Stomach (tissue), 8 donors: ENCODE measurements at regions not wholly inside any gene's neighbourhood (a gene's known extent, or its start where the extent isn't known, plus 50 kb on each side); places are given as distances from the start of the nearest gene placed in this dataset.

Source experiments
- DNase-seq, 2 donors: peaks; one replicate each; pipeline versions ENCODE4 v3.0.0 to v3.0.0-alpha.2; 2013 to 2019
- H3K27ac ChIP-seq, 5 donors: fragments of 200-600 bp in 4 of 5; sonication (generic) in 4 of 5; one replicate each; pipeline ENCODE4 v1.5.1; 2013 to 2019; ENCODE audit warnings: mild to moderate bottlenecking in 1 of 5, moderate library complexity in 1 of 5
- H3K27me3 ChIP-seq, 3 donors: fragments of 200-600 bp; sonication (generic); one replicate each; pipeline ENCODE4 v1.5.1; 2017 to 2019; ENCODE audit warnings: mixed run types in 1 of 3
- H3K36me3 ChIP-seq, 4 donors: fragments of 200-600 bp; sonication (generic); 1 replicate in 3 of 4; 2 replicates in 1 of 4; pipeline ENCODE4 v1.5.1; 2016 to 2019
- H3K4me1 ChIP-seq, 4 donors: fragments of 200-600 bp; sonication (generic); one replicate each; pipeline ENCODE4 v1.5.1; 2016 to 2019
- H3K4me3 ChIP-seq, 4 donors: fragments of 200-600 bp; sonication (generic) in 3 of 4; one replicate each; pipeline ENCODE4 v1.5.1; 2016 to 2019; ENCODE audit warnings: mild to moderate bottlenecking in 1 of 4
- H3K9me3 ChIP-seq, 4 donors: fragments of 200-600 bp; sonication (generic); one replicate each; pipeline ENCODE4 v1.5.1; 2016 to 2019
- EP300 ChIP-seq: sonication (generic); formaldehyde crosslinking; IDR thresholded peaks from one replicate; pipeline ENCODE4 v1.6.1; 2017; ENCODE audit warnings: antibody characterized with exemption
- POLR2A ChIP-seq, 4 donors: fragments of 450-650 bp; IDR thresholded peaks; one replicate each; pipeline ENCODE4 v1.6.1; 2016; ENCODE audit warnings: antibody characterized with exemption in 4 of 4, control low read depth in 2 of 4, mild to moderate bottlenecking in 1 of 4, moderate library complexity in 1 of 4
- POLR2AphosphoS5 ChIP-seq, 3 donors: sonication (generic); formaldehyde crosslinking; IDR thresholded peaks; one replicate each; pipeline ENCODE4 v1.6.1; 2016; ENCODE audit warnings: antibody characterized with exemption in 3 of 3
- WGBS, 5 donors: extraction: QIAGEN DNeasy Blood & Tissue Kit in 3 of 5; methylation state at CpG; one replicate each; pipeline versions ENCODE4 v1.1.5 to v1.1.7; 2013 to 2018; 5-methylcytosine and 5-hydroxymethylcytosine counted together
- intact Hi-C: fragments of 100-400 bp; cut with DNase I; formaldehyde crosslinking; loops from one replicate; pipeline ENCODE4 v1.15.1; 2023; ENCODE audit warnings: low total_unique reads
- TF ChIP-seq, protein P1 (sequence below), 7 experiments: fragments of 450-650 bp in 4 of 7; fragments of 200-600 bp in 3 of 7; sonication (generic) in 3 of 7; IDR thresholded peaks; one replicate each; pipeline ENCODE4 v1.5.1; 2016 to 2019; ENCODE audit warnings: antibody characterized with exemption in 7 of 7, control low read depth in 2 of 7, mild to moderate bottlenecking in 1 of 7
- donor health status: healthy with polysubstance abuse.
- donor health status: Bipolar disorder and iron deficiency.
- donor health status: healthy.

DNA sequence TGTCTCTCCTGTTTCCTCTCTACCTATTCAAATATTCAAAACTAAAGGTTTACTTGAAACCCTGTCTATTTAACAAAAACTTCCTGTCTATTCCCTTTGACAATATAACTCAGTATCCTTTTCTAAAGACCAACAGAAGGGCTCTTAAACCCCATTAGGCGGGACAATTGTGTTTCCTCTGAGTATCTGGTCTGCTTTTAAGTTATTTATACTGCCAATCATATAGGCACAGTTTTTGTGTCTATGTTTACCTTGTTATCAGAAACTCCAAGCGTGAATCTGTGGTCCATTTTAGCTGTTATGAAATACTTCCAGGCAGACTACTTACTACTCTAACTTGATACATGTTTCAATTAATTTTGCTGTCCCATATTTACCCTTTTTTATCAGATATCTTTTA is 350.0 kb upstream of the CTSO start:
- intact Hi-C loops = no loop called here
- H3K4me1 ChIP-seq = no peaks in the 10 kb centered on the region
- no peaks in the 10 kb centered on the region for H3K9me3 ChIP-seq
- H3K36me3 ChIP-seq = no peaks in the 10 kb centered on the region
- WGBS, 5 donors = 26 to 52% (median 48%) methylated on average over 2 of the region's 2 CpGs
- H3K27me3 ChIP-seq = no peaks in the 10 kb centered on the region
- DNase-seq = no peak
- no peak overlapping the region for H3K4me3 ChIP-seq
- H3K27ac ChIP-seq = no peak overlapping the region
- no peak for TF ChIP-seq POLR2AphosphoS5 (IDR thresholded peaks at IDR 0.05)
- no peak for TF ChIP-seq POLR2A (IDR thresholded peaks at IDR 0.05)
- TF ChIP-seq, protein P1, sequence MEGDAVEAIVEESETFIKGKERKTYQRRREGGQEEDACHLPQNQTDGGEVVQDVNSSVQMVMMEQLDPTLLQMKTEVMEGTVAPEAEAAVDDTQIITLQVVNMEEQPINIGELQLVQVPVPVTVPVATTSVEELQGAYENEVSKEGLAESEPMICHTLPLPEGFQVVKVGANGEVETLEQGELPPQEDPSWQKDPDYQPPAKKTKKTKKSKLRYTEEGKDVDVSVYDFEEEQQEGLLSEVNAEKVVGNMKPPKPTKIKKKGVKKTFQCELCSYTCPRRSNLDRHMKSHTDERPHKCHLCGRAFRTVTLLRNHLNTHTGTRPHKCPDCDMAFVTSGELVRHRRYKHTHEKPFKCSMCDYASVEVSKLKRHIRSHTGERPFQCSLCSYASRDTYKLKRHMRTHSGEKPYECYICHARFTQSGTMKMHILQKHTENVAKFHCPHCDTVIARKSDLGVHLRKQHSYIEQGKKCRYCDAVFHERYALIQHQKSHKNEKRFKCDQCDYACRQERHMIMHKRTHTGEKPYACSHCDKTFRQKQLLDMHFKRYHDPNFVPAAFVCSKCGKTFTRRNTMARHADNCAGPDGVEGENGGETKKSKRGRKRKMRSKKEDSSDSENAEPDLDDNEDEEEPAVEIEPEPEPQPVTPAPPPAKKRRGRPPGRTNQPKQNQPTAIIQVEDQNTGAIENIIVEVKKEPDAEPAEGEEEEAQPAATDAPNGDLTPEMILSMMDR (IDR thresholded peaks at IDR 0.05) = no peak
- TF ChIP-seq EP300 = no peak

- peak in 1 of 2 donors; percentile 79 for DNase-seq
- H3K27me3 ChIP-seq = no peaks in the 10 kb centered on the region
- H3K9me3 ChIP-seq = no peaks in the 10 kb centered on the region
- intact Hi-C loops = no loop called here
- H3K36me3 ChIP-seq = no peaks in the 10 kb centered on the region
- TF ChIP-seq POLR2AphosphoS5 (IDR thresholded peaks at IDR 0.05) (no peak), EP300 (no peak), POLR2A (IDR thresholded peaks at IDR 0.05) (no peak)
- TF ChIP-seq, protein P1 (IDR thresholded peaks at IDR 0.05) = no peak
- H3K4me1 ChIP-seq = peaks cover 0 to 4% (median 0%) of the 10 kb centered on the region in 4 donors
- H3K4me3 ChIP-seq = no peak overlapping the region
- H3K27ac ChIP-seq = no peak overlapping the region
Measured at GRCh38 chr4:156298230-156298629, 344.6 kb upstream of the CTSO start.

- intact Hi-C loops = no loop called here
- no peak overlapping the region for H3K27ac ChIP-seq
Measured at GRCh38 chr4:156295676-156296195, 342.1 kb upstream of the CTSO start.

DNA sequence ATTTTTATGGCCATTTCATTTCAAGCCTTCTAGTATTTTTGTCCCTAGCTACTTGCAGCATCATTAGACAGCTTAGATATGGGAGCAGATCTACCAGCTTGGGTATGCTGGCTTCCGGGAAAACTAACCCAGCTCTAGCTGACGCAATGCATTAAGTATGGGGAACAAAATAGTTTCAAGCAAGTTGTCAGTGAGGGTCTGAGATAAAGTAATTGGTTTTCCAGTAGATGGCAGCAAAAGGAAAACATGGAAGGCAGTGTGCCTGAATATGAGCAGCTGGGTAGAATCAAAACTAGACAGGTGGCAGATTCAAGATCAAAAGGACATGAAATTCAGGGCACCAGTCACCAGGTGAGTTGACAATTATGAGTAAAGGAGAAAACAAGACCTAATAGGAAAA is 340.9 kb upstream of the CTSO start:
- Histone ChIP-seq H3K4me1 (peaks cover 0 to 4% (median 0%) of the 10 kb centered on the region in 4 donors), H3K27me3 (no peaks in the 10 kb centered on the region), H3K9me3 (no peaks in the 10 kb centered on the region), H3K4me3 (no peak overlapping the region), H3K36me3 (no peaks in the 10 kb centered on the region), H3K27ac (no peak overlapping the region)
- peak in 1 of 2 donors; percentile 57 for DNase-seq
- TF ChIP-seq, protein P1 (IDR thresholded peaks at IDR 0.05) = no peak
- TF ChIP-seq EP300 (no peak), POLR2A (IDR thresholded peaks at IDR 0.05) (no peak)
- 20 to 41% (median 35%) methylated on average over 2 of the region's 2 CpGs for WGBS, 5 donors
- intact Hi-C loops = no loop called here

More at GRCh38 chr4:156295676-156296195, 342.1 kb upstream of the CTSO start:
- Histone ChIP-seq H3K36me3 (no peaks in the 10 kb centered on the region), H3K4me3 (no peak overlapping the region), H3K4me1 (peaks cover 0 to 4% (median 0%) of the 10 kb centered on the region in 4 donors), H3K9me3 (no peaks in the 10 kb centered on the region), H3K27me3 (no peaks in the 10 kb centered on the region)
- TF ChIP-seq POLR2A (IDR thresholded peaks at IDR 0.05) (no peak), POLR2AphosphoS5 (IDR thresholded peaks at IDR 0.05) (no peak), EP300 (no peak)
- TF ChIP-seq, protein P1 (IDR thresholded peaks at IDR 0.05) = no peak
- WGBS, 5 donors = 18 to 39% (median 27%) methylated on average over 1 of the region's 1 CpG
- no peak for DNase-seq
